Peyer's patch (tissue), 4 donors: ENCODE measurements at regions not wholly inside any gene's neighbourhood (a gene's known extent, or its start where the extent isn't known, plus 50 kb on each side); places are given as distances from the start of the nearest gene placed in this dataset.
A peak's percentile ranks its signal among the peaks of the same experiment; 100 is the strongest.

Experiments used
- CTCF ChIP-seq, 6 experiments: fragments of 450-650 bp in 4 of 6; fragments of 200-600 bp in 2 of 6; sonication (generic) in 1 of 6; IDR thresholded peaks; one replicate each; pipeline ENCODE4 v1.5.1; 2017 to 2019; ENCODE audit warnings: antibody characterized with exemption in 6 of 6, mild to moderate bottlenecking in 3 of 6, moderate library complexity in 1 of 6
- POLR2A ChIP-seq, 2 donors: fragments of 450-650 bp; IDR thresholded peaks; one replicate each; pipeline ENCODE4 v1.5.1; 2017; ENCODE audit warnings: antibody characterized with exemption in 2 of 2, mild to moderate bottlenecking in 2 of 2, moderate library complexity in 2 of 2

DNA sequence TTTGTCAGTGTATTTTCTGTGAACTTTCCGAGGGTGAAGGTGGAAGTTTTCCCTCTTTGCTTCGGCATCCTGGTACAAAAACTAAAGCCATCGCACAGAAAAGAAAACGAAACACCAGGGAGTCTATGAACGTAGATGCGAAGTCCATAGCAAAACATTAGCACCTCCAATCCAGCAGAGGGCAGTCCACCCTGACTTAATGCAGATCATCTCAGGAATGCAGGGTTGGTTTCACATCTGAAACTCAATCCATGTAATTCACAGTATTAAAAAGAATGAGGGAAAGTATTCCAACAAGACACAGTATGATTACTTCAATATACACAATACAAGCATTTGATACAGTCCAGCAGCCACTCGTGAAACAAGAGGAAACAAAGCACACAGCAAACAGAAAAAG is 70.8 kb downstream of the RTP5 start:
- TF ChIP-seq POLR2A (IDR thresholded peaks at IDR 0.05) (no peak), CTCF (IDR thresholded peaks at IDR 0.05) (peak in 2 of 6 experiments; percentile 22 to 23)
